Muscle layer of duodenum (tissue), 2 donors: ENCODE measurements at regions not wholly inside any gene's neighbourhood (a gene's known extent, or its start where the extent isn't known, plus 50 kb on each side); places are given as distances from the start of the nearest gene placed in this dataset.
"Not testable (repeated sequence)": the region's sequence is repeated elsewhere in the genome, so short reads cannot be mapped to it uniquely, and the experiment has no call there.

Experiments
- H3K27ac ChIP-seq: one replicate; pipeline ENCODE4 v1.7.0; 2013; ENCODE audit warnings: mild to moderate bottlenecking, low read length
- H3K27me3 ChIP-seq: one replicate; pipeline ENCODE4 v1.7.0; 2013; ENCODE audit warnings: low read depth, mild to moderate bottlenecking, control low read depth, low read length
- H3K36me3 ChIP-seq, 2 donors: one replicate each; pipeline ENCODE4 v1.7.0; 2013; ENCODE audit warnings: low read length in 2 of 2, control low read depth in 1 of 2, mild to moderate bottlenecking in 1 of 2; ENCODE audit not compliant: insufficient read depth in 2 of 2, control insufficient read depth in 1 of 2
- H3K4me1 ChIP-seq, 2 donors: one replicate each; pipeline ENCODE4 v1.7.0; 2013; ENCODE audit warnings: low read length in 2 of 2, mild to moderate bottlenecking in 2 of 2, control low read depth in 1 of 2, moderate library complexity in 1 of 2; ENCODE audit not compliant: insufficient read depth in 2 of 2, control insufficient read depth in 1 of 2
- H3K4me3 ChIP-seq, 2 donors: one replicate each; pipeline ENCODE4 v1.7.0; 2013; ENCODE audit warnings: low read length in 2 of 2, low read depth in 1 of 2, mild to moderate bottlenecking in 1 of 2
- H3K9me3 ChIP-seq, 2 donors: one replicate each; pipeline ENCODE4 v1.7.0; 2013; ENCODE audit warnings: low read length in 2 of 2, control low read depth in 1 of 2, mild to moderate bottlenecking in 1 of 2; ENCODE audit not compliant: control insufficient read depth in 1 of 2
- donor health status: healthy.

DNA sequence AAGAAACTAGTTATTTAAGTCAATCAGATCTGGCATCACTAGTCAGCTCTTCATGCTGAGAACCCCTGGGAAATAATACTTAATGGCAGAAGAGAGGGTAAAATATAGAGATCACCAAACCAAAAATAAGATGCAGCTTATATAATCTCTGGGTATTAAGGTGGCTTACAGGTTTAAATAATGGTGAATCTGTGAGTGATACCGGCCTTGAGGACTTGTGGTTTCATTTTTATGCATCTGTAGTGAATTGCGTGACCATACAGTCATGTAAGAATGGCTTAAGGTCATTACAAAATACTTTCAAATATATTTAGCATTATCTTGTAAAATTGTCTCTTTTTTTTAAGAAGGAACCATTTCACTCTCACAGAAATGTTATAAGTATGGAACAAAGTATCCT lies 1192.2 kb downstream of the RPIA start:
- not testable (repeated sequence) for H3K27ac ChIP-seq, H3K4me1 ChIP-seq, H3K27me3 ChIP-seq, H3K4me3 ChIP-seq, H3K9me3 ChIP-seq, H3K36me3 ChIP-seq

DNA sequence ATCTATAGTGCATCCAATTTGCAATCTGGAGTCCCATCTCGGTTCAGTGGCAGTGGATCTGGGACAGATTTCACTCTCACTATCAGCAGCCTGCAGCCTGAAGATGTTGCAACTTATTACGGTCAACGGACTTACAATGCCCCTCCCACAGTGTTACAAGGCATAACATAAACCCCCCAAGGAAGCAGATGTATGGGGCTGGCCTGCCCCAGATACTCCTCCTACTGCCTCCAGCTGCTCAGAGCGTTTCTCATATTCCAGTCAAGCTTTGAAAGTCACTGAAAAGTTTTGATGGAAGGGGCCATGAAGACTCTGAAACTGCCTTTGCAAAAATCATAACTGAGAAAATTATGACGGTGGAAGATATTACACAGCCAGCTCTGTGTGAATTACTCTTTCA lies 1193.6 kb downstream of the RPIA start:
- H3K27ac ChIP-seq, H3K9me3 ChIP-seq, H3K4me3 ChIP-seq, H3K36me3 ChIP-seq, H3K4me1 ChIP-seq, H3K27me3 ChIP-seq: not testable (repeated sequence)

DNA sequence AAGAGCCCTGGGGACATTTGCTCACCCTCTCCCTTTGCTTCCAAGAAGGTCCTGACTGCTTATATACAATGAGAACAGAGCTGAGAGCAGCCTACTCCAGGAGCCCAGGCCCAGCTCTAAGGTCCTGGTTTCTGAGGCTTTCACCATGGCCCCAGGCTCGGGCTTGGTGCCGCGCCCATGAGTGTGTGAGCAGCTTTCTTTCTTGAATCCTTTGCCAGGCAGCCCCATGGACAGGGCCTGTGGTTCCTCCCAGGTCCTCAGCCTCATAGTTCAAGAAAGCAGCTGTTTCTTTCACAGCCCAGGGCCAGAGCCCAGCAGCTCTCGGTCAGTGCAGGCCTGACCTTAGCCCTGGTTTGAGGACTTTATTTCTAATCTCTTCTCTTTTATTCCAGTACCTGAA lies 1197.2 kb downstream of the RPIA start:
- not testable (repeated sequence) for H3K4me3 ChIP-seq, H3K27ac ChIP-seq, H3K27me3 ChIP-seq

DNA sequence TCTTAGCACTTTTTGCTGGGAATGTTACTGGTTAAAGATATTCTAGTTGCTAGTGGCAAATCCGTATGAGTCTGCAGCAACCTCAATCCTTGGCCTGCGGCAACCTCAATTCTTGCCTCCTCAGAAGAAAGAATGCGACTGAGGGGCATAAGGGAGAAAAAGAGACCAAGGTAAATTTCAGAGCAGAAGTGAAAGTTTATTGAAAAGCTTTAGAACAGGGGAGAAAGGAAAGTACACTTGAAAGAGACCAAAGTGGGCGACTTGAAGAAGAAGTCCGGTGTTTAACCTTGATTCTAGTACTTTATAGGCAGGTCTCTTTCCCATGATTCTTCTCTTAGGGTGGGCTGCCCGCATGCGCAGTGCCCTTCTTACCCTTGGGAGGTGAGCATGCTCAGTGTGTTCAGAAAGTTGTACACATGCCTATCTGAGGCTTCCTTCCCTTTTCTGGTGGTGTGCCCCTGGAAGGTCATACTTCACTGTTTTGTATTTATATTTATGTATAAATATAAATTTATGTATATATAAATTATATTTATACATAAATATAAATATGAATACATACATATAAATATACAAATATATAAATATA lies 1198.8 kb downstream of the RPIA start:
- not testable (repeated sequence) for H3K4me1 ChIP-seq, H3K27me3 ChIP-seq, H3K4me3 ChIP-seq, H3K27ac ChIP-seq, H3K9me3 ChIP-seq, H3K36me3 ChIP-seq

More for the DNA sequence above, 1197.2 kb downstream of the RPIA start:
- not testable (repeated sequence) for H3K36me3 ChIP-seq, H3K9me3 ChIP-seq, H3K4me1 ChIP-seq

DNA sequence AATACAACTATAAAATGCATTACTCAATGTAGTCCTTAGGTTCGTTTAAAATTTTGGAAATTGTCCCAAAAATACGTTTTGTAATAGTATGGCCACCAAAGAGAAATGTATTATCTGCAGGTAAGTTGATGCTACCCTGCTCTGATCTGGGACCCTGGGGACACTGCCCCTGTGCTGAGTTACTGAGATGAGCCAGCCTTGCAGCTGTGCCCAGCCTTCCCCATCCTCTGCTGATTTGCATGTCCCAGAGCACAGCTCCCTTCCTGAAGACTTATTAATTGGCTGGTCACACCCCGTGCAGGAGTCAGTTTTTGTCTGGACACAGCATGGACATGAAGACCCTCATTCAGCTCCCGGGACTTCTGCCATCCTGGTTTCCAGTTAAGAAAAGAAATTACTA lies 1203.5 kb downstream of the RPIA start:
- H3K27ac ChIP-seq, H3K9me3 ChIP-seq, H3K36me3 ChIP-seq, H3K4me3 ChIP-seq, H3K4me1 ChIP-seq, H3K27me3 ChIP-seq: not testable (repeated sequence)

DNA sequence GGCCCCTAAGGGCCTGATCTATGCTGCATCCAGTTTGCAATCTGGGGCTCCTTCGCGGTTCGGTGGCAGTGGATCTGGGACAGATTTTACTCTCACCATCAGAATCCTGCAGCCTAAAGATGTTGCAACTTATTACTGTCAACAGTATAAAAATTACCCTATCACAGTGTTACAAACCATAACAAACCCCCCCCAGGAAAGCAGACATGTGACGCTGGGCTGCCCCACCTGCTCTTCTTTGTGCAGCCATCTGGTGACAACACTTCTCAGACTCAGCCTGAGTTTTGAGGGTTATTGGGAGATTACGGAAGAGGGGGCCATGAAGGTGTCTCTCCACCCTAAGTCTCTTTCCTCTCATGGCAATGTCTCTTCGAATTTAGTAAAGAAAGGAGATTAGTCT lies 1204.2 kb downstream of the RPIA start:
- H3K36me3 ChIP-seq, H3K27ac ChIP-seq, H3K4me3 ChIP-seq, H3K4me1 ChIP-seq, H3K9me3 ChIP-seq, H3K27me3 ChIP-seq: not testable (repeated sequence)

DNA sequence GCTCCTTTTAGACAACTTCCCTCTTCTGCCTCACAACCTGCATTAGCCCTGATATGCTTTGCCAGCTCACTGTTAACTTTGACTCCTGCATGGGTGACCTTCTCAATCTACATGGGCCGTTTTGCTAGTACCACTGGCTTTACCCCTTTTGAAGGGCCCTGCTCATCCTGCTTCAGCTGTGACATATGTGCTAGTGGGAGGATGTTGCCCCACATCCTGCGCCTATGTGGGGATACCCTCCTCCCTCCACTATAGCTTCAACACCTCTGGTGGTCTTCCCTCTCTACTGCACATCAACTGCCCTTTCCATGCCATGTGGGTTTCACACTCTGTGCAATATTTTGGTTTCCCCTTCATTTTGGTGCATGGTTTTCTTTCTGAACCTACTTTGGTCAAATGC lies 1235.5 kb downstream of the RPIA start:
- H3K4me3 ChIP-seq, H3K4me1 ChIP-seq, H3K27ac ChIP-seq, H3K27me3 ChIP-seq, H3K9me3 ChIP-seq, H3K36me3 ChIP-seq: not testable (repeated sequence)

DNA sequence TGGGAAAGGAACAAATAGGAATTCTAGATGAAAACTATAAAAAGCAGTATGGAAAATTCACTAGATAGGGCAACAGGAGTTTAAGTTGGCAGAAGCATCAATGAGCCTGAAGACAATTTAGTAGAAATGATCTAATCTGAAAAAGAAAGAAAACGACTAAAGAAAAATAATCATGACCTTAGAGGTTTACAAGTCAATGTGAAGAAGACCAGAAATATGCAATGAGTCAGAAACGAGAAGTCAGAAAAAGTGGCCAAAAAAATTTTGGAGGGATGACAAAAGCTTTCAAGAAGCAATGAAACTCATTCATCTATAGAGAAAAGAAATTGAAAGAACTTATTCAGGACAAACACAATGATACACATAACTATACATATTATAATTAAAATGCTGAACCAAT lies 1244.0 kb downstream of the RPIA start:
- H3K9me3 ChIP-seq, H3K27me3 ChIP-seq, H3K4me3 ChIP-seq, H3K36me3 ChIP-seq, H3K27ac ChIP-seq, H3K4me1 ChIP-seq: not testable (repeated sequence)

DNA sequence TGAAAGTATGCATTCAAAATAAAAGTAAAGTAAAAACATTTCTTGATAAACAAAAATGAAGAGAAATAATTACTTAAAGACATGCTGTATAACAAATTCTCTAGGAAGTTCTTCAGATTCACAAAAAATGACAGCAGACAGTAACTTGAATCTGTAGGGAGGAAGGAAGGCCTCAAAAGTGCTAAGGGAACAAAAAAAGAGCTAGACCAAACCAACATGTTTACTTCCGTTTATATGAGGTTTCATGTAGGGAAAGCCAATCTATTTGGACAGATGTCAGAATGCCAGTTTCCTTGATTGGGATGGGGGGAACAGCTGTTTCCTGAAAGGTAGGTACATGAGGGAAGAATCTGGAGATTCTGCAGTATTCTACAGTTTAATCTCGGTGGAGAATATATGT lies 1244.5 kb downstream of the RPIA start:
- not testable (repeated sequence) for H3K4me3 ChIP-seq, H3K9me3 ChIP-seq, H3K4me1 ChIP-seq, H3K27ac ChIP-seq, H3K36me3 ChIP-seq, H3K27me3 ChIP-seq

DNA sequence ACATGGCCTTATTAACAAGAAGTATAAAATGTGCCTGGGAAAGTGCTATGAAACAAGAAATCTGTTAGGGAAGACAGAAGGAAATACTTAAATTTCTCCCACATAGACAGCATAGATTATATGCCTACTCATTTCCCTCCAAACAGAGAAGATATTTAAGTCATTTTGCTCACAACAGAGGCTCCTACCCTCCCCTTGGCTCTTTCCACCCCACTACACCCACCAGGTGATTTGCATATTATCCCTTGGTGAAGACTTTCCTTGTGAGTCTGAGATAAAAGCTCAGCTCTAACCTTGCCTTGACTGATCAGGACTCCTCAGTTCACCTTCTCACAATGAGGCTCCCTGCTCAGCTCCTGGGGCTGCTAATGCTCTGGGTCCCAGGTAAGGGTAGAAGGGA lies 1245.1 kb downstream of the RPIA start:
- H3K4me3 ChIP-seq, H3K9me3 ChIP-seq, H3K27me3 ChIP-seq, H3K4me1 ChIP-seq, H3K27ac ChIP-seq, H3K36me3 ChIP-seq: not testable (repeated sequence)

DNA sequence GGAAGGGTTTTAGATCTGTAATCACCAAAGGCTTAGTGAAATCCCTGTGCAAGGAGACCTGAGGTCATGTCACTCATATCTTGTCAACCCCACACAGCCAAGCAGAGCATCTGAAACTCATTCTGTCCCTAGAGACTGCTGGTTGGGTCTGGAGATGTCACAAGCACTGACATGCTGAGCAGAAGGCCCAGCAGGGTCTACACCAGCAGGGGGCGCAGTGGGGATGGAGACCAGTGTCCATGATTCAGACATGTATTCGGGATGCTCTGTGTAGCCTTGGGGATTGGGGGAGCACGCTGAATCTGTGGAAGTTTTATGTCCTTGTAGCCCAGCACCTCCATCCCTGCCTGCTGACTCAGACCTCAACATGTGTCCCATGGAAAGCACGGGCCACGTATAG lies 1247.3 kb downstream of the RPIA start:
- H3K27me3 ChIP-seq, H3K4me1 ChIP-seq, H3K9me3 ChIP-seq, H3K4me3 ChIP-seq, H3K27ac ChIP-seq, H3K36me3 ChIP-seq: not testable (repeated sequence)

DNA sequence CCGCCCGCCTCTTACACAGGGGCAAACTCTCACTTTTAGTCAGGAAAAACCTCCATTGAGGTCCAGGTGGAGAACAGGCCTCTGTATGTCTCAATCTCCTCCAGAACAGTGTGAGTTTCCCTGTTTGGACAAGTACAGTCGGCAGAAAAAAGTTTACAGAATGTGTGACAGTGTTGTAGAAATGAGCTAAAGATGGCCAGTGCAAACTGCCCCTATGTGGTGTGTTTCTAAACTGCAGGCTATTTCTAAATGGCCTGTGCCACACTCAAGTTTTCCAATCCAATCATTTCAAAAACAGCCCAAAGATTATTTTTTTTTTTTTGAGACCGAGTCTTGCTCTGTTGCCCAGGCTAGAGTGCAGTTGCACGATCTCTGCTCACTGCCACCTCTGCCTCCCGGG lies 1252.8 kb downstream of the RPIA start:
- H3K36me3 ChIP-seq, H3K9me3 ChIP-seq, H3K4me3 ChIP-seq, H3K27me3 ChIP-seq, H3K4me1 ChIP-seq, H3K27ac ChIP-seq: not testable (repeated sequence)
